MM.1S (cell line): ENCODE measurements at regions not wholly inside any gene's neighbourhood (a gene's known extent, or its start where the extent isn't known, plus 50 kb on each side); places are given as distances from the start of the nearest gene placed in this dataset.

Experiments used
- CTCF ChIP-seq: fragments of 300-600 bp; sonication (generic); IDR thresholded peaks from 2 replicates; pipeline ENCODE4 v1.5.1; 2016; ENCODE audit warnings: antibody characterized with exemption, low read length, mixed read lengths
- EZH2 ChIP-seq: fragments of 300-600 bp; sonication (generic); optimal IDR thresholded peaks from 2 replicates; pipeline ENCODE3; 2017; ENCODE audit warnings: low read depth, mild to moderate bottlenecking, antibody characterized with exemption, low read length, mixed read lengths
- EZH2phosphoT487 ChIP-seq: fragments of 300-600 bp; sonication (generic); IDR thresholded peaks from 2 replicates; pipeline ENCODE4 v1.6.1; 2018; ENCODE audit warnings: antibody characterized with exemption, low read length

- TF ChIP-seq CTCF (no peak), EZH2phosphoT487 (no peak), EZH2 (no peak)
These were observed 130.9 kb upstream of the TP63 start for GRCh38 chr3:189500299-189500698.
